GM18499 (cell line): ENCODE measurements at regions not wholly inside any gene's neighbourhood (a gene's known extent, or its start where the extent isn't known, plus 50 kb on each side); places are given as distances from the start of the nearest gene placed in this dataset.
A peak's percentile ranks its signal among the peaks of the same experiment; 100 is the strongest.
"Not testable (repeated sequence)": the region's sequence is repeated elsewhere in the genome, so short reads cannot be mapped to it uniquely, and the experiment has no call there.

Experiments used
- ATAC-seq: cut with Tn5 transposase; IDR thresholded peaks from one replicate; pipeline ENCODE4 v1.9.1; 2021; ENCODE audit warnings: moderate number of reproducible peaks; ENCODE audit not compliant: insufficient read depth, unreplicated experiment

DNA sequence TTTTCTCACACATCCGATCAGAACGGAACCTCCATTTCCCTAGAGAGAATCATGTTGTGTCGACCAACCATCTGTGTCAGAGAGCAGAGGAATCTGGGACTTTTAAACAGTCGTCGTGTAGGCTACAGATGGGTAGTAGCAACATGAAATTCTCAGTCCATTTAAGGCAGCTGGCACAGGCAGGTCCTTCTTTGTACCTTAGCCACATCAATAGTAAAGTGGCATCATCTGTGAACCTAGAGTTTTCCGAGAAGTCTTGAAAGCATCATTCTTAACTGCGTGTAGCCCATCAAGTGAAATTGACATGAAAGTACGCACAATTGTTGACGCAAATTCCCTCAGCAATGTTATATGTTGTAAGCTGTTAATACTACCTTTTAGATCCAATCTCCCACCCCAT is 114.5 kb upstream of the GRM7 start:
- ATAC-seq = no peak

DNA sequence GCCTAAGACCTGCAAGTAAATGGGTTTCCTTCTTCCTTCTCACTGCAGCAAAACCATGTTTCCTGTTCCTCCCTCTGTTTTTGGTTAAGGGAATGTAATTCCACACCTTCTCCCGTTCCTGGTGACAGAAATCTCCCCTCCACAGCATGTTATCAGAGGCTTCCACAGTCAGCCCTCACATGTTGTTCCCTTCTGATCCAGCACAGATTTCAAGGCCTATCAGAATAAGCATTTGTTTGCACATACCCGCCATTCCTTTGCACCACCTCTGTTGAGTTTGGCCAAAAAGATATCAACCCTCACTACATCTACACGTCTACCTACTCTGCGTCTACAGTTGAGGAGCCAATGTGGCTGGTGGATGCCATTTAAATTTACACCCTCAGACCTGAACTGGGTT is 113.9 kb upstream of the GRM7 start:
- no peak for ATAC-seq

DNA sequence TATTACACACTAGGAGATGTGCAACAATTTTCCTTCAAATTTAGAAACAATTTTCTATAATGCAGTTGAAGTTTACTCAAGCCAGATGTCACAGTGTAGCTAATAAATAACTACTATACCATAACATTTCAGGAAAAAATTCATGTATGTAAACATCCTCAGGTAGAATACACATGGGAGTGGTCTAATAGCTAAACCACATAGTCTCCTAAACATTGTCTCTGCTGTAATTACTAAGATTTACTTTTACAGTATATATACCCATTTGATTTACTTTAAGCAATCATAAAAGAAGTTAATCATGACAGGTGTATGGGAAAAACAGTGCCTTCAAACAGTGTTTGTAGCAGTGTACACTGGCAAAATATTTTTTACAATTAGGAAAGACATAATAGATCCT is 110.1 kb upstream of the GRM7 start:
- no peak for ATAC-seq

DNA sequence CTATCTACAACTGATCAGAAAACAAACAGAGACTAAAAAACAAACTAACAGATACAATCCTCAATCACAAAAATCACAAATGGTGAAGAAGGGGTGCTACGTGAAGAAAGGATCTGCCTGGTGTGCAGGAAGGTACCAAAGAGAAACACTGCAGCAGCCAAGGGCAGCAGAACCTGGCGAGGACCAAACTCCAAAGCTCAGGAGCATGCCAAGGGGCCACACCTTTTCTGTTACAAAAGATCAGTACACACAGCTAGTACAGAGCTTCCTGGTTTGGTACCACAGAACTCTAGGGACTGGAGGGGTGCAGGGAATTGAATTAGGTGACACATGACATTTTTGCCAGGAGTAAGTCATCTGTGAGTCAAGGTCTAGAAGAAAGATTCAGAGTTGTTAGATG is 107.4 kb upstream of the GRM7 start:
- ATAC-seq = no peak

DNA sequence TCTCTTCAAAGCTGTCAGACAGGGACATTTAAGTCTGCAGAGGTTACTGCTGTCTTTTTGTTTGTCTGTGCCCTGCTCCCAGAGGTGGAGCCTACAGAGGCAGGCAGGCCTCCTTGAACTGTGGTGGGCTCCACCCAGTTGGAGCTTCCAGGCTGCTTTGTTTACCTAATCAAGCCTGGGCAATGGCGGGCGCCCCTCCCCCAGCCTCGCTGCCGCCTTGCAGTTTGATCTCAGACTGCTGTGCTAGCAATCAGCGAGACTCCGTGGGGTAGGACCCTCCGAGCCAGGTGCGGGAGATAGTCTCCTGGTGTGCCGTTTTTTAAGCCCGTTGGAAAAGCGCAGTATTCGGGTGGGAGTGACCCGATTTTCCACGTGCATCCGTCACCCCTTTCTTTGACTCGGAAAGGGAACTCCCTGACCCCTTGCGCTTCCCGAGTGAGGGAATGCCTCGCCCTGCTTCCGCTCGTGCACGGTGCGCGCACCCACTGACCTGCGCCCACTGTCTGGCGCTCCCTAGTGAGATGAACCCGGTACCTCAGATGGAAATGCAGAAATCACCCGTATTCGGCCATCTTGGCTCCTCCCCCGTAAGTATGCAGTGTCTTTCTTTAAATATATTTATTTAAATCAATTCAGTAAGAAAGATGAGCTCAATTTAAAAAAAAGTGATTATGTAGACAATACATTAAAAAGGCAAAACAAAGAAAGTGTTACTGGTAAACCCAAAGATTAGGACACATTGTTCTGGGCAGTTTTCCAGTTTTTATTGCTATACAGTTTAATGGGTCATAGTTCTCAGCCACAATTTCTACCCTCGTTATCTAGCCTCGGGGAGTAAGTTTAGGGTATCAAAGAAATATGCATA is 91.2 kb upstream of the GRM7 start:
- not testable (repeated sequence) for ATAC-seq

DNA sequence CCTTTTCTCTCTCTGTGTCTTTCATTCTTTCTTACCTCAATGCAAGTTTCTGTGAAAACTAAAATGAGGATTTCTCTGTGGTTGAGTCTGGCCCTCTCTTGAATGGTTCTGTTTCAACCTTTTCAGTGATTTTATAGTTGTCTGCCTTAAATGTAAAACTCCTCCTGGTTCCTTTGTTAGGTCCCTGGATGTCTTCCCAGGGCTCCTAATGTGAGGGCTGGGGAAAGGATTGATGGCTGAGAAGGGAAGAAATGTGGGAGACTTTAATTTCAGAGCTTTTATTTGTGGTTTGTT is 90.6 kb upstream of the GRM7 start:
- no peak for ATAC-seq

DNA sequence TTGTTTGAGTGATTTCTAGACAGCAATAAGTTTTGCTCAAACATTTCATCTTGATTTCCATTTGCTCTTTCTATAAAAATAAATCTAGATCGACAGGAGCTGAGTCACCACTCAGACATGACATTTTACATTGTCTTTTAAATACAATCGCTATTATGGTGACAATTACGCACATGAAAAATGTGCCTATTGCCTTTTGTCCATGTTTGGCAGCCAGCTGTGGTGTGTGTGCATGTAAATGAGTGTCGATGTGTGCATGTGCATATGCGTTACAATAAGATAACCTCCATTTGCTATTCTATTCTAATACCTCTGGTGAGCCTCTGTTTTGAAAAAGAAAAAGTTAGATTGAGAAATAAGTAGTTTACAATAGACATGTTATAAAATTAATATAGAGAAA is 89.7 kb upstream of the GRM7 start:
- no peak for ATAC-seq

DNA sequence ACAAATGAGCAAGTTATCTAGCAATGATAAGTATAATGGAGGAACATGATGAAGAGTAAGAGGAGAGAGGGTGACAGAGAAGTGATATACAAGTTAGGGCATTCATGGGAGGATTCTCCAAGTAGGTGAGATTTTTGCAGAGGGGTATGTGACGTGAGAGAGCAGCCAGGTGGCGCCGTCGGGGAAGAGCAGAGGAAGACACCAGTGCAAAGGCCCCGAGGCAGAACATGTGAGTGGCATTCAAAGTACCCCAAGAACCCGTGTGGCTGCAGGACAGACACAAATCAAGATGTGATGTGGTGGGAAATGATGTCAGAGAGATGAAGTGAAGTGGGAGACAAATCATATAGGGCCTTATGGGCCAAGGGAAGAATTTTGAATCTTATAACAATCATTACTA is 81.8 kb upstream of the GRM7 start:
- no peak for ATAC-seq

DNA sequence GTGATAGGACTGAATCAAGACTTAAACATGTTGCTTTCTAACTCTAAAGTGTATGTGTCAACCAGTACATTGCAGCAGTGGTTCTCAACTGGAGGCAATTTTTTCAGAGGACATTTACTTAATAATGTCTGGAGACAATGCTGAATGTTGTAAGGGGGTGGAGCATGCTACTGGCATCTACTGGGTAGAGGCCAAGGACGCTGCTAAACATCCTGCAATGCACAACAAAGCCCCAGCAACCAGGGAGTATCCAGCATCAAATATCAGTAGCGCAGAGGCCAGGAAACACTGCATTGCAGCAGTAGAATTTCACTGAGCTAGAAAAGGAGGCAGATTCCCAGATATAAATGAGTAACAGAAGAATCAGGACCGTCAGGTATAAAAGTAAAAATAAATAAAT is 79.8 kb upstream of the GRM7 start:
- ATAC-seq = no peak

DNA sequence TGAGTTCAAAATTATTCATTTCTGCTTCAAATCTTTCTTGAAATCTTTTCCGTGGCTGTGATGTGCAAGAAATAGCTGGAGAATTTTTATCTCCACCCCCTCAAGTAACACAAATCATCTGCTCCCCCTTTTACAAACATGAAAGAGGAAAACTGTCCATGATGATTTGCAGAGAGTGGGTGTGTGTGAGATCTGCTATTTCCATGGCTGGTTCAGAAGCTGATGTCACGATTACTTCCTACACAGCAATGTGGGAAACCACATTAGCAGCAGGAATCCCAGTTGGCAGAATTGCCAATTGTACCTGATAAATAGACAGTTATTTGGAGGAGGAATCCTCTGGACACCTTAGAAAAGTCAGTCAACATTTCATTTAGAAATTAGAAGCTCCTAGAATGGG is 75.2 kb upstream of the GRM7 start:
- ATAC-seq = no peak

DNA sequence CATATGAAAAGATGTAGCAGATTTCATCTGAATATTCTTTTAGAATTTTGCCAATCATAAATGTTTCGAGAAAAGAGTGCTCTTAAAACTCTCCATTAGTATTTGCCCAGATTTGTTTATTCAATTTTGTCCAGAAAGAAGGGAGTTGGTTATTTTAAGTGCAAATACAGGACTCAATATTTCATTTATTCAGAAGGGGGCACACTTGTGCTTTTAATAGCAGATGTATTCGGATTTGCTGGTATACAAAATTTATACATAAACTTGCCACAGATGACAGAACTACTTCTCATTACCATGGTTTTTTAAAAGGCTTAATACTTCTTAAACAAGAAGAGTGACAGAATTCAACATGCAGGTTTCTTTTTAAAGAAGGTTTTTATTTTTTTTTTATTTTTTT is 69.8 kb upstream of the GRM7 start:
- no peak for ATAC-seq

DNA sequence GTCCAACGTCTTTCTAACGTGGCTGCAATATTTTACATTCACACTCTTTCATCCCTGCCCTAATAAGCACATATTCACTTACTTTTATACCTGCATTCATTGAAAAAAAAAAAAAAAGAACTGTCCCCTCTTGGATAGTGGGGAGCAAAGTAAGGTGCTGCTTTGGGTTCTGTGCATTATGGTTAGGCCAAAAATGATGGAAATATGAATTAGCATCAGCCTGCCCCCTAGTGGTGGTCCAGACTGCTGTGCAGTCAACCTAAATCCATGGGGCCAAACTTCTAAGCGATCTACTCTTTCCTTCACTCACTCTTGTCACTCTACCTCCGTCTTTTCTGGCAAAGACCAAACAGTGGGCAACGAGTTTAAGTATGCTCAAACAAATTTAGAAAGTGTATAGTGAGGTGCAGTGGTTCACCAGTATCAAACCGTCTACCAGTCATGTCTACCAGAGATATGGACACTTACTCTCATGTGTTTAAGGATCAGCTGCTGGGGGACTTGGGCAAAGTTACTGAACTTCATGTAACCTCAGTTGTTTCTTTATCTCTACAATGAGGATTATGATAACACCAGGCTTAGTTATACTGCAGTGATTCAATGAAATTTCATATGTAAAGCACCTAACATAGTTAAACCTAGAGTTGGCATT is 61.5 kb upstream of the GRM7 start:
- peak; percentile 86 for ATAC-seq

DNA sequence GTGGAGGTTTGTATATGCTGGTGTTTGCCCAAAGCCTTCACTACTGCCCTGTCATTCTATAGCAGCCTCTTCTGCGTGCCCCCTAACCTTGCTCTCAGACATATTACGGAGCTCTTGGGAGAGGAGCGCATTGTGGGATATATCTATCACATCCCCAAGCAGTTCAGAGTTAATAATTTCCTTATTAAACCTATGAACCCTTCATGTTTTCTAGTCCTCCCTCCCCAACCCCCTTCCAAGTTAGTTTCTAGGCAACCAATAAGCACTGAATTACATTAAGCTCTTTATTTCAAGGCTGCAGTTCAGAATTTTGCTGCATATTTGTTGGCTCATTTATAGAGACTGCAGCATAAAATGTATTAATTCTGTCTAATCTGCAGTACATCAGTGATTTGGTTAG is 57.3 kb upstream of the GRM7 start:
- ATAC-seq = no peak

DNA sequence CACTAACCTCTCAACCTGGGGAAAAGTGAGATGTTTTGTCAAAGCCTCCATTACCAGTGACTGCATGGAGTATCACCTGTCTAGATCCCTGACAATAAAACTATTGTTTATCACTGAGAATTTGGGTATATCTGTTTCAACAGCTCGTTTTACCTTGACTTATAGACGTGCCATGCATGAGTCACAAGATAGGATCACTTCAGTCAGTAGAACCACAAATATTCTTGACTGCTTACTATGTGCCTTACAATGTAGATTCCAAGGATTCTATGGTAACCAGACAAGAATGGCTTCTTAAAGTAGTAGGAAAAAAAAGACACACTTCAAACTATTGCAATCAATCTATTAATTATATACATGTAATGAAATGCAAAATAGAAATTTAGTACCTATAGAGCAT is 55.7 kb upstream of the GRM7 start:
- no peak for ATAC-seq

DNA sequence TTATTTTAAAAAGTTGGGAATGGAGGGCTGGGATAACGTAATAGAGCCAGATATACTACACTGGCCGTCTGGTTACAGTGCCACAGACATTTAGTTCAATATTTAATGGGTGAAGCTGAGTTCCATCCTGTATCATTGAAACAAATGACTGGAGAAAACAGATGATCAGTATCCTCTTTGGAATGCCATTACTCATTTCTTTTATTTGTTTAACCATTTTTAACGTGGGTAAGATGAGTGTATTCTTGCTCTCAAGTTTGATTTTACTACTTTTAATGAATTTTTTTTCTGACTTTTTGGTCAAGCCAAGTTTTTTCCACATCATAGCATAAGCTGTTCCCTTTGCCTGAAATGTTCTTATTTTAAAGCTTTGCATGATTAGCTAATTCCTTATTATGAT is 53.9 kb upstream of the GRM7 start:
- no peak for ATAC-seq

DNA sequence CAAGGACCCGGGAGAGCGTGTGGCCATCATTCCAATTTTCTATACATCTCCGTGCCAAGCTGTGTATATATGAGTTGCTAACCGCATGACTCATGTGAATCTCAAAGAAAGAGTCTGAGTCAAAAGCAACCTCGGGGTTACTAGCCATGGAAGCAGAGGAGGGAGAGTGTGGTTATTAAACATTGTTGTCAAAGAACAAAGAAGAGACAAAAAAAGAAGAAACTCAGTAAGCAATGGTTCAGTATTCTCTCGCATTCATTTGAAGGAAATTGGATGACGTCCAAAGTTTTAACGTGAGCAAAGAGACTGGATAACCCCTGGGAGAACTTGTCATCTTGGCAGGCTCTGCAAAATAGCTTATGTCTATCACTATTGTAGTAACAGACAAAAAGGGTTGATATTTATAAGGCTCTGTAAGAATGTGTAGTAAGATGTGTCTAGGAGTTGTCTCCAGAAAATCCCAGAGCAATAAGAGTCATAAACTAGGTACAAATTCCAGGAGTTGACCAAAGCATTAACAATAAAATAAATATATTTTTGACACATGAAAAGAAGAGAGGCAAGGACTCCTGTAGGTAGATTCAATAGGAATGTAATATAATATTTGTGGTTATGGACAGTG is 52.8 kb upstream of the GRM7 start:
- no peak for ATAC-seq

DNA sequence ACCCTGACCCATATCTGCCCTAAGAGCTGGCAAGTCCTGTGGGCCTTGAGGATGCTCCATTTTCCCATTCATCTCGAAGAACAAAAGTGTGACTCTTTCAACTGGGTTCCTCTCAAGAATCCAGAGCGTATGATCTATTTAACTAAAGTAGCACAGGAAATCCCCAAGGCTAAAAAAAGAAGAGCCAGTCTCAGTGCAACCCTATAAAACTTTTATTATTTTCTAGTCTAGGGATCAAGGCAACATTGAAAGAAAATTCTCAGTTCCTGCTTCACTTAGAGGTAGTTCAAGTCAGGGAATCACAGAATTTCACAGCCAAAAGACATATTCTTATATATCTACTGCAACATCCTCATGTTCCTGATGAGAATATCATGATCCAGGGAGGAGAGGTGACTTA is 51.6 kb upstream of the GRM7 start:
- ATAC-seq = no peak
